Naive B cell (primary cell): ENCODE measurements at regions not wholly inside any gene's neighbourhood (a gene's known extent, or its start where the extent isn't known, plus 50 kb on each side); places are given as distances from the start of the nearest gene placed in this dataset.
"Not testable (repeated sequence)": the region's sequence is repeated elsewhere in the genome, so short reads cannot be mapped to it uniquely, and the experiment has no call there.

ENCODE experiments used
- ATAC-seq, 2 donors: fragments of 150-1000 bp; cut with Tn5 transposase; 2 replicates each; pipeline ENCODE4 v1.10.0; 2021; ENCODE audit warnings: low read depth in 2 of 2, mild to moderate bottlenecking in 2 of 2, moderate library complexity in 2 of 2
- DNase-seq: peaks from one replicate; pipeline ENCODE4 v3.0.0; 2022
- H3K27ac Mint-ChIP-seq, 6 donors: one replicate each; pipeline ENCODE4 v1.8.0; 2020 to 2022; ENCODE audit warnings: mild to moderate bottlenecking in 6 of 6, mixed read lengths in 6 of 6, moderate library complexity in 5 of 6, inconsistent platforms in 2 of 6
- H3K27me3 Mint-ChIP-seq, 3 donors: one replicate each; pipeline ENCODE4 v1.8.0; 2021 to 2022; ENCODE audit warnings: mixed read lengths in 3 of 3, mild to moderate bottlenecking in 1 of 3
- H3K36me3 Mint-ChIP-seq, 2 donors: one replicate each; pipeline ENCODE4 v1.8.0; 2020 to 2022; ENCODE audit warnings: mixed read lengths in 2 of 2, inconsistent platforms in 1 of 2, mild to moderate bottlenecking in 1 of 2
- H3K4me1 Mint-ChIP-seq, 3 donors: one replicate each; pipeline ENCODE4 v1.8.0; 2020 to 2022; ENCODE audit warnings: mixed read lengths in 3 of 3, inconsistent platforms in 1 of 3, mild to moderate bottlenecking in 1 of 3, moderate library complexity in 1 of 3
- H3K4me3 Mint-ChIP-seq, 8 donors: one replicate each; pipeline ENCODE4 v1.8.0; 2020 to 2022; ENCODE audit warnings: mild to moderate bottlenecking in 8 of 8, mixed read lengths in 8 of 8, moderate library complexity in 8 of 8, inconsistent platforms in 2 of 8
- H3K9me3 Mint-ChIP-seq, 7 donors: one replicate each; pipeline ENCODE4 v1.8.0; 2020 to 2022; ENCODE audit warnings: mixed read lengths in 7 of 7, mild to moderate bottlenecking in 5 of 7, inconsistent platforms in 2 of 7, moderate library complexity in 1 of 7

- Mint-ChIP-seq H3K9me3 (peaks cover 0 to 9% (median 3%) of the 10 kb centered on the region in 7 donors), H3K36me3 (no peaks in the 10 kb centered on the region), H3K27me3 (no peaks in the 10 kb centered on the region), H3K4me1 (no peaks in the 10 kb centered on the region), H3K27ac (no peak overlapping the region), H3K4me3 (no peak overlapping the region)
- DNase-seq (no peak), ATAC-seq (no peak)
These were observed 488.2 kb upstream of the NRG3 start for GRCh38 chr10:81386817-81387216.

- DNase-seq, result no peak
- Mint-ChIP-seq H3K36me3 (no peaks in the 10 kb centered on the region), H3K9me3 (peaks cover 0 to 5% (median 0%) of the 10 kb centered on the region in 7 donors), H3K4me1 (no peaks in the 10 kb centered on the region), H3K27me3 (no peaks in the 10 kb centered on the region), H3K4me3 (no peak overlapping the region), H3K27ac (no peak overlapping the region)
- ATAC-seq, result no peak
These were observed 471.5 kb upstream of the NRG3 start for GRCh38 chr10:81403451-81403850.

- Mint-ChIP-seq H3K36me3 (no peaks in the 10 kb centered on the region), H3K27me3 (no peaks in the 10 kb centered on the region), H3K27ac (no peak overlapping the region), H3K9me3 (peaks cover 0 to 1% (median 0%) of the 10 kb centered on the region in 7 donors), H3K4me1 (no peaks in the 10 kb centered on the region), H3K4me3 (no peak overlapping the region)
- no peak for ATAC-seq
- DNase-seq, result no peak
These were observed 469.6 kb upstream of the NRG3 start for GRCh38 chr10:81405399-81405798.

GRCh38 chr10:81414038-81414437 is 461.0 kb upstream of the NRG3 start:
- no peak for ATAC-seq
- H3K36me3 Mint-ChIP-seq, result no peaks in the 10 kb centered on the region

GRCh38 chr10:81426722-81427121 is 448.3 kb upstream of the NRG3 start:
- Mint-ChIP-seq H3K27ac (no peak overlapping the region), H3K4me3 (no peak overlapping the region), H3K36me3 (no peaks in the 10 kb centered on the region), H3K27me3 (no peaks in the 10 kb centered on the region), H3K4me1 (no peaks in the 10 kb centered on the region), H3K9me3 (peaks cover 0 to 16% (median 4%) of the 10 kb centered on the region in 7 donors)
- ATAC-seq (no peak), DNase-seq (no peak)

More at GRCh38 chr10:81414038-81414437, 461.0 kb upstream of the NRG3 start:
- Mint-ChIP-seq H3K4me3 (no peak overlapping the region), H3K27ac (no peak overlapping the region), H3K4me1 (no peaks in the 10 kb centered on the region), H3K27me3 (no peaks in the 10 kb centered on the region), H3K9me3 (peaks cover 0 to 5% (median 0%) of the 10 kb centered on the region in 7 donors)
- DNase-seq, result no peak

GRCh38 chr10:81428456-81429134 is 446.4 kb upstream of the NRG3 start:
- Mint-ChIP-seq H3K27ac (no peak overlapping the region), H3K4me3 (no peak overlapping the region), H3K27me3 (no peaks in the 10 kb centered on the region), H3K9me3 (peaks cover 0 to 15% (median 2%) of the 10 kb centered on the region in 7 donors), H3K36me3 (no peaks in the 10 kb centered on the region), H3K4me1 (no peaks in the 10 kb centered on the region)
- DNase-seq (no peak), ATAC-seq (no peak)

GRCh38 chr10:81439445-81439844 is 435.5 kb upstream of the NRG3 start:
- Mint-ChIP-seq H3K4me1 (no peaks in the 10 kb centered on the region), H3K36me3 (no peaks in the 10 kb centered on the region), H3K27ac (no peak overlapping the region), H3K27me3 (no peaks in the 10 kb centered on the region), H3K4me3 (no peak overlapping the region), H3K9me3 (peaks cover 0 to 11% (median 8%) of the 10 kb centered on the region in 7 donors)
- ATAC-seq (no peak), DNase-seq (no peak)

- not testable (repeated sequence) for H3K36me3 Mint-ChIP-seq, H3K27ac Mint-ChIP-seq, DNase-seq, H3K27me3 Mint-ChIP-seq, H3K4me3 Mint-ChIP-seq, ATAC-seq, H3K4me1 Mint-ChIP-seq
- peaks cover 0 to 15% (median 8%) of the 10 kb centered on the region in 7 donors for H3K9me3 Mint-ChIP-seq
These were observed 433.4 kb upstream of the NRG3 start for GRCh38 chr10:81441624-81442023.

- ATAC-seq, result no peak
- Mint-ChIP-seq H3K4me3 (no peak overlapping the region), H3K27me3 (no peaks in the 10 kb centered on the region), H3K4me1 (no peaks in the 10 kb centered on the region), H3K9me3 (peaks cover 0 to 15% (median 5%) of the 10 kb centered on the region in 7 donors), H3K36me3 (no peaks in the 10 kb centered on the region), H3K27ac (no peak overlapping the region)
- DNase-seq, result no peak
These were observed 430.6 kb upstream of the NRG3 start for GRCh38 chr10:81444242-81444929.

GRCh38 chr10:81450651-81451050 is 424.3 kb upstream of the NRG3 start:
- H3K4me3 Mint-ChIP-seq, result no peak overlapping the region
- no peak for ATAC-seq
- no peaks in the 10 kb centered on the region for H3K4me1 Mint-ChIP-seq
- no peaks in the 10 kb centered on the region for H3K27me3 Mint-ChIP-seq
- DNase-seq, result no peak
- peaks cover 0 to 2% (median 0%) of the 10 kb centered on the region in 7 donors for H3K9me3 Mint-ChIP-seq
- no peak overlapping the region for H3K27ac Mint-ChIP-seq
- no peaks in the 10 kb centered on the region for H3K36me3 Mint-ChIP-seq

GRCh38 chr10:81472927-81473470 is 402.0 kb upstream of the NRG3 start:
- H3K4me1 Mint-ChIP-seq, result no peaks in the 10 kb centered on the region
- ATAC-seq, result no peak

GRCh38 chr10:81473755-81474154 is 401.2 kb upstream of the NRG3 start:
- Mint-ChIP-seq H3K4me1 (no peaks in the 10 kb centered on the region), H3K4me3 (no peak overlapping the region)
- ATAC-seq, result no peak

More at GRCh38 chr10:81472927-81473470, 402.0 kb upstream of the NRG3 start:
- H3K27me3 Mint-ChIP-seq, result no peaks in the 10 kb centered on the region
- DNase-seq, result no peak
- H3K4me3 Mint-ChIP-seq, result no peak overlapping the region
- no peak overlapping the region for H3K27ac Mint-ChIP-seq
- peaks cover 0 to 11% (median 0%) of the 10 kb centered on the region in 7 donors for H3K9me3 Mint-ChIP-seq
- H3K36me3 Mint-ChIP-seq, result no peaks in the 10 kb centered on the region

GRCh38 chr10:81479316-81479715 is 395.7 kb upstream of the NRG3 start:
- Mint-ChIP-seq H3K27me3 (no peaks in the 10 kb centered on the region), H3K4me1 (no peaks in the 10 kb centered on the region), H3K4me3 (no peak overlapping the region), H3K27ac (no peak overlapping the region), H3K36me3 (no peaks in the 10 kb centered on the region), H3K9me3 (peaks cover 0 to 2% (median 0%) of the 10 kb centered on the region in 7 donors)
- DNase-seq (no peak), ATAC-seq (no peak)

More at GRCh38 chr10:81473755-81474154, 401.2 kb upstream of the NRG3 start:
- H3K9me3 Mint-ChIP-seq, result peaks cover 0 to 7% (median 0%) of the 10 kb centered on the region in 7 donors
- DNase-seq, result no peak
- H3K36me3 Mint-ChIP-seq, result no peaks in the 10 kb centered on the region
- H3K27ac Mint-ChIP-seq, result no peak overlapping the region
- H3K27me3 Mint-ChIP-seq, result no peaks in the 10 kb centered on the region

GRCh38 chr10:81496626-81497025 is 378.4 kb upstream of the NRG3 start:
- Mint-ChIP-seq H3K36me3 (no peaks in the 10 kb centered on the region), H3K9me3 (peaks cover 0 to 5% (median 2%) of the 10 kb centered on the region in 7 donors), H3K4me1 (no peaks in the 10 kb centered on the region), H3K4me3 (no peak overlapping the region), H3K27me3 (no peaks in the 10 kb centered on the region), H3K27ac (no peak overlapping the region)
- ATAC-seq (no peak), DNase-seq (no peak)
